Stimulated activated CD4-positive, alpha-beta T cell treated with anti-CD3 and anti-CD28 coated beads, Interleukin-12 subunit alpha, Interleukin-12 subunit beta, amount 100 ng/mL, for 24 hours (primary cell): ENCODE measurements at regions not wholly inside any gene's neighbourhood (a gene's known extent, or its start where the extent isn't known, plus 50 kb on each side); places are given as distances from the start of the nearest gene placed in this dataset.

ENCODE experiments used
- DNase-seq, 2 experiments: peaks; one replicate each; pipeline ENCODE4 v3.0.0-alpha.2; 2020; ENCODE audit warnings: low read depth in 2 of 2

GRCh38 chr16:62253966-62254365 lies 217.7 kb upstream of the CDH8 start:
- DNase-seq: no peak

GRCh38 chr16:62249069-62249468 lies 212.8 kb upstream of the CDH8 start:
- no peak for DNase-seq

- no peak for DNase-seq
Measured at GRCh38 chr16:62240722-62241121, 204.5 kb upstream of the CDH8 start.

- peak in 1 of 2 experiments; percentile 13 for DNase-seq
Measured at GRCh38 chr16:62225675-62226074, 189.4 kb upstream of the CDH8 start.

- DNase-seq: no peak
Measured at GRCh38 chr16:62224646-62225209, 188.5 kb upstream of the CDH8 start.

- no peak for DNase-seq
Measured at GRCh38 chr16:62216837-62217236, 180.6 kb upstream of the CDH8 start.

GRCh38 chr16:62213763-62214162 lies 177.5 kb upstream of the CDH8 start:
- no peak for DNase-seq

- no peak for DNase-seq
Measured at GRCh38 chr16:62208934-62209333, 172.7 kb upstream of the CDH8 start.

- no peak for DNase-seq
Measured at GRCh38 chr16:62205459-62205858, 169.2 kb upstream of the CDH8 start.

GRCh38 chr16:62201911-62202310 lies 165.7 kb upstream of the CDH8 start:
- DNase-seq: no peak

GRCh38 chr16:62194828-62195227 lies 158.6 kb upstream of the CDH8 start:
- no peak for DNase-seq

GRCh38 chr16:62190426-62190825 lies 154.2 kb upstream of the CDH8 start:
- no peak for DNase-seq

- DNase-seq: no peak
Measured at GRCh38 chr16:62177351-62178203, 141.3 kb upstream of the CDH8 start.

- DNase-seq: no peak
Measured at GRCh38 chr16:62170642-62171041, 134.4 kb upstream of the CDH8 start.

- DNase-seq: no peak
Measured at GRCh38 chr16:62167551-62167950, 131.3 kb upstream of the CDH8 start.

- no peak for DNase-seq
Measured at GRCh38 chr16:62157544-62157943, 121.3 kb upstream of the CDH8 start.

GRCh38 chr16:62156971-62157370 lies 120.7 kb upstream of the CDH8 start:
- DNase-seq: no peak

- no peak for DNase-seq
Measured at GRCh38 chr16:62149631-62150030, 113.4 kb upstream of the CDH8 start.

- DNase-seq: no peak
Measured at GRCh38 chr16:62137996-62138395, 101.8 kb upstream of the CDH8 start.

- no peak for DNase-seq
Measured at GRCh38 chr16:62135911-62136310, 99.7 kb upstream of the CDH8 start.

- DNase-seq: no peak
Measured at GRCh38 chr16:62135446-62135845, 99.2 kb upstream of the CDH8 start.

GRCh38 chr16:62130101-62130500 lies 93.9 kb upstream of the CDH8 start:
- no peak for DNase-seq

- DNase-seq: no peak
Measured at GRCh38 chr16:62105244-62105643, 69.0 kb upstream of the CDH8 start.

GRCh38 chr16:62102588-62102987 lies 66.3 kb upstream of the CDH8 start:
- no peak for DNase-seq
